Activated T-cell treated with anti-CD3 and anti-CD28 coated beads, Interleukin-2, amount 50 U/mL, for 48 hours (primary cell): ENCODE measurements at regions not wholly inside any gene's neighbourhood (a gene's known extent, or its start where the extent isn't known, plus 50 kb on each side); places are given as distances from the start of the nearest gene placed in this dataset.

Experiments
- DNase-seq, 2 experiments: peaks; one replicate each; pipeline ENCODE4 v3.0.0-alpha.2; 2020

GRCh38 chr6:113112086-113112485, 745.1 kb upstream of the MARCKS start:
- DNase-seq = no peak

DNA sequence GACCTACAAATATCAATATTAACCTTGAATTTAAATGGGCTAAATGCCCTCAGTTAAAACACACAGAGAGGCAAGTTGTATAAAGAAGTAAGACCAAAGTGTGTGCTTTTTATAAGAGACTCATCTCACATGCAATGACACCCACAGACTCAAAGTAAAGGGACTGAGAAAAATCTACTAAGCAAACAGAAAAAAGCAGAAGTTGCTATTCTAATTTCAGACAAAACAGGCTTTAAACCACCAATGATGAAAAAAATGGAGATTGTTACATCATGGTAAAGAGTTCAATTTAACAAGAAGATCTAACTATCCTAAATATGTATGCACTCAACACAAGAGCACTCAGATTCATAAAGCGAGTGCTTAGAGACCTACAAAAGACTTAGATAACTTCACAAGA, 741.9 kb upstream of the MARCKS start:
- no peak for DNase-seq

DNA sequence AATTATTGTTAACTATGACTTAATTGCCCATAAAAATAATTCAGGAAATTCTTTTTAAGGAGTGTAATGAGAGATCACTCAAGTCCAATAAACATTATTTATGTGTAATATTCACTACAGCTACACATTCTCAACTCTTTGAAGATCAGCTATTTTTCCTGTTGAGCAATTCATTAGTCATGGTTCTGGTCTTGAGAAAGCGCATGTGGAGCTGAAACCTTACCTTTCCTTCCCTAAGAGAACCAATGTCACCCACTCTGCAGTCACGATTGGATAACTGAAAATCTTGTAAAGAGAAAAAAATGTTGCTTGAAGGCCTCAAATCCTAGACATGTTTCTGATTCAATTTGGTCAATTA, 736.9 kb upstream of the MARCKS start:
- DNase-seq = no peak

DNA sequence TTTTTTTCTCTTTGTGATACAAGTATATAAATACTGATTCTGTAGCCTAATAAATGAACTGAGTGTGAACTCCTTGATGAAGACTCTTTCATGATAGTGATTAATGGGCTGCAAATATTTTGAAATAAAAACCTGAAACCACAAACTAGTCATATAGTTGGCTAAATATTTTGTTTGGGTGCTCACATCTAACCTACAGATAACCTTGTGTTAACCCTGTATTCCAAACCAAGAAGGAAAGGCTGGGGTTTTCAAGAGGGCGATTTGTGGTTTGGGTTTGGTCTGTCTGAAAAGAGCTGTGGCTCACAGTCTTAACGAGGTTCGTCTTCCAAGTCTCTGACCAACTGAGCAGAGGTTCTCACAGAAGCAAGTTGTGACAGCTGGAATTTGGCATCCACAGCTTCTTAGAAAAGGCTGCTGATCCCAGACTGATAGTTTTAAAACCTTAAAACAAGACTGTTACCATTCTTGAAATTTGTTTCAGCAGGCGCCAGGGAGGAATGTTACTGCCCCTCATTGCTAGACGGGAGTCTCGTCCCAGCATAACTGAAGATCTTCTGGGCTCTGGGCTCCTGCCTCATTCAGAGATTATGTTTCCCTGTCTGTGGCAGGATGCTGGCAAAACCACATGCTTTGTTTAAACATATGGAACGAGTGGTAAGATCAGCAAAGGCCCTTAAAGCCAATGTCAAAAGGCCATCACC, 736.4 kb upstream of the MARCKS start:
- no peak for DNase-seq

DNA sequence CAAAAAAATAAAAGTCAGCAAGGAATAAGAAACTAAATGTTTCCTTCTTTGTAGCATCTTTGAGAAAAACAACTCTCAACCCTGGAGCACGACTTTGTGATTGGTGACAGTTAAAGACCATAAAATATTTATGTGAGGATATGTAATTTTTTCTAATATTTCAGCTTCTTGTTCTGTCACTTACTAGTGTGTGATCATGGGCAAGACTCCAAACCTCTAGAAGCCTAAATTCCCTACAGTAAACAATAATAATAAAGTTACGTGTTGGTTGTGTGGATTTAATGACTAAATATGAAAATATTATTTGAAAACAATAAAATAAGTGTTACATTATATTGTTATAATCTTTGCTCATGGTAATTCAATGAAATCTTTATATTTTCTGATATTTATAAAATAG, 735.6 kb upstream of the MARCKS start:
- no peak for DNase-seq

DNA sequence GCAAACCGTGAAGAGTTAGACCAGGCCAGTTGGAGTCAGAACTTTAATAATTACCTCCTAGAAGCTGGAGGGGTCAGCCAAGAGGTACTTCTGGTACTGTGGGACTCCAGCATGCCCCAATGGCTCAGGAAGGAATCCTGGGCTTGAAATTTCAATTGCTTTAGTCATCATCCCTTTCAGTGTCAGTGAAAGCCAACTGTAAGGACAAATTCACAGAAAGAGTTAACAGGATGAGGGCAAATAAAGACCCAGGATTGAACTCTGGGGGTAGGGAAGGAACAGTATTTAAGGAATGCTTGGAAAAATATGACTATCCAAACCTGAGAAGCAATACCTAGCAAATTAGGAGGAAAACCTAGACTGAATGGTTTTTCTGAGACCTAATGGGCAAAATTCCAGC, 735.1 kb upstream of the MARCKS start:
- no peak for DNase-seq

GRCh38 chr6:113125626-113126025, 731.5 kb upstream of the MARCKS start:
- no peak for DNase-seq

DNA sequence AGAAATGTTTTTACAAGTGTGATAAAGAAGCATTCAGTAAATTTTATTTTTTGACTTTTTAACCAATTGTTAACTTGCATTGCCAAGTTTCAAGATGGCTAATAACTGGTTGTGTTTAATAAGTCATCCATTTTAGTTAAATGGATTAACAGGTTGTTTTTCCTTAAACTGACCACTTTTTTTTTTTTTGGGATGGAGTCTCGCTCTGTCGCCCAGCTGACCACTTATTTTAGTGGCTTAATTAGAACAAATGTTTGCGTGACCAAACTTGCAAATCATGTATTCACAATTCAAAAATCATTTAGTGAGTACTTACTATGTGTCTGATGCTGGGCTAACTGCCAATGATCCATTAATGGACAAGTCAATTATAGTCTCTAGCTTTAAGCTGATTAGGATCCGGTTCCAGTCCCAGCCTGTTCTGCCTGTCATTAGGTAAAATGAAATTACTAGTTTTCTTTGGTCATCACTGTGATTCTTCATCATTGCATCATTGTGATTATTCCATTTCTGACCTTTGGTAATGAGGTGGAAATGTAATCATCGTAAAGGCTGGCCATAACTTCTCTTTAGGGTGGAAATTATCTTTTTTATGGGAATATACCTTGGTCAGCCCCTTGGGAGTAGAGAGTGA, 729.2 kb upstream of the MARCKS start:
- no peak for DNase-seq

- DNase-seq = no peak
These were observed 728.5 kb upstream of the MARCKS start for GRCh38 chr6:113128661-113129060.

DNA sequence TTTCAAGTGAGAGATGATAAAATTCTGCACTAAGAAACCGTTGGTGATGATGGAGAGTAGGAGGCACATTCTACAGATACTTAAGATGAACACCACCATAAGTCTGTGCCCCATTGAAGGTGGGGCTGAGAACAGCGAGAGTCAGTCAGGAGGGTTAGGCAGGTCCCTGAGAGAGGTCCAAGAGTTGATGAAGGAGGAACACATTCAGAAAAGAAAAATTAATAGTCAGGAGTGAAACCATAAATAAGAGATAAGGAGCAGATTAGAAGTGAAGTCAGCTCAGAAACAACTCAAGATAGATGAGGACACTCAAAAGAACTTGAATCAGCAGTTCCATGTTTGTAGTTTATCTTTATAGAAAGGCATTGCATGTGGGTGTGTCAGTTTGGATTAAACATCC, 727.2 kb upstream of the MARCKS start:
- DNase-seq = no peak

GRCh38 chr6:113137426-113137825, 719.7 kb upstream of the MARCKS start:
- no peak for DNase-seq

DNA sequence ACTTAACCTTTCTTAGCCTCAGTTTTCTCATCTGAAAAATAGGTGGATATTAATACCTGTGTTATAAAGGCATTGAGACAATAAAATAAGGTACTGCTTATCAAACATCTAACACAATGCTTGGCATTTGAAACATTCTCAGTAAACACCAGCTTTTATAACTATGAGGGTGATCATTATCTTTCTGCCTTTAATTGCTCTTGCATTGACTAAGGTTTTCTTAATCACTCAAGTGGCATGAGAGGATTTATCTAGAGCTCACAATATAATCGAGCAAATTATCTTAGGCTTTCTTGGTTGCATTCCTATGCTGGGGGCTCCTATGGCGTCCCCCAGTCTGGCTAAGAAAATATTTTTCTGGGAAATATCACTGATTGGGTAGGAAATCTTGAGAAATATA, 716.4 kb upstream of the MARCKS start:
- no peak for DNase-seq

DNA sequence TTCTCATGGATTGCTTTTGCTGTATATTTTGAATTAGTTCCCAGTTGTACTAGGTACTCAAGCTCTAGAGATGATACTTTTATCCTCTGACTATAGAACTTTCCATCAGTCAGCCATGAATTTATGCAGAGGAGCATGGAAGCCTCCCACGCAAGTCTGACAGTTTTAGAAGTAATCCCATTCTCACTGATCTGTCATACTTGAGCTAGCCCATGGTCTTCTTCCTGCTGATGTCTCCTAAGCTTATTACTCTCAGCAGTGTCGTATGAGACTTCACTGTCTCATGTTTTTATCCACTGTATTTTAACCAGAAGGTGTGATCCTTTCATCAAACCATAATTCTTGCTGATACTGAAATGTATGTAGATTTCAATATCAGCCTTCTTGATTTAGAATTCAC, 715.2 kb upstream of the MARCKS start:
- no peak for DNase-seq

DNA sequence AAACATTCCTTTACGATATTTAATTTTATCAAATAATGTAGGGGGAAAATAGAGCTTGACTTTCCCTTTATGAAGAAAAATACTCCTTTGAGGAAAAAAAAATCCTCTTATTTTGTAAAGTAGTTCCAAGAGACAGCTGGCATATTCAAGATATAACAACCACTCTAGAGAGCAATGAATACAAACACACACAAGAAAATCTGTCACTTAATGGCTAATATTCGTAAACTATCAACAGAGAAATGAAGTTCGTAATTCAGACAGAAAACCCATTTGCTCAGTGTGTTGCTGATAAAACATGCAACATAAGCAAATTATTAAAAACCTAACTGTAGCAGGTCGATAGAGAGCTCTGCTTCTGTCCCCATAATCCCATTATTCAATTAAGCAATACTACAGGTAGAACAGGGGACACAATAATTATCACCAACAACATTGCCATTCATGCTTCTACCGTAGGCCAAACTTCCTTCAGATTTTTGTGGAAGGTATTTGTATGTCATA, 714.4 kb upstream of the MARCKS start:
- no peak for DNase-seq

- DNase-seq = no peak
These were observed 713.9 kb upstream of the MARCKS start for GRCh38 chr6:113143206-113143605.

- no peak for DNase-seq
These were observed 713.0 kb upstream of the MARCKS start for GRCh38 chr6:113144117-113144516.

- no peak for DNase-seq
These were observed 710.3 kb upstream of the MARCKS start for GRCh38 chr6:113146878-113147277.

GRCh38 chr6:113147544-113147943, 709.6 kb upstream of the MARCKS start:
- DNase-seq = no peak

- DNase-seq = no peak
These were observed 708.6 kb upstream of the MARCKS start for GRCh38 chr6:113148566-113148965.

GRCh38 chr6:113149511-113149910, 707.6 kb upstream of the MARCKS start:
- no peak for DNase-seq

DNA sequence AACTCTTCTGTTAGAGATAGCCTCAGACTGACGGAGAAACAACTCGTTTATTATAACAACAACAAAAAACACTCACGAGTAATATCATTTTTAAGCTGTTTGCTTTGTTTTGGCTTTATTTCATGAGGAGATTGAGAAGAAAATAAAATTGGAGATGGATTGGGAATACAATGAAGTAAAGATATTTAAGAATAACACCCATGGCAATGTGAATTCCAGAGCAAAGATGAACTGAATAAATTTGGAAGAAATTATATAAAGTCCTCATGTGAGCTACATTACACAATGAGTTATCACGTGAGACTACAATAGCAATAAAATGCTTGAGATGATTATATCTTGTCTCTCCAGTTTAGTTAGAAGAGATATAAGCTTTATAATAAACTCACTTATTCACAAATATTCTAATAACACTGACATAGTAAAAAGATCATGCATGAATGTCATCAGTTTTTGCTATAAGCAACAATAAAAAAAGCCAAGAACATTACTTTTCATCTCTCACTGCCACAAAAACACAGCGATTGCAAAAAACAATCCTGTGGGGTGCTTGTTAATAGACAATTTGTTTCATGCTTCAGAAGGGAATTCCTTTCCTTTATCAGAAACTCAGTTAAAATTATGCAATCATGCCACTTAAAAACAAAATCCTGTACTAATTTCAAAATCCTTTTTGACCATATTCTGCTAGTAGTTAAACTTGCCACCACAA, 696.7 kb upstream of the MARCKS start:
- DNase-seq = no peak

GRCh38 chr6:113161018-113161315, 696.2 kb upstream of the MARCKS start:
- no peak for DNase-seq

GRCh38 chr6:113162739-113163138, 694.4 kb upstream of the MARCKS start:
- no peak for DNase-seq

GRCh38 chr6:113168057-113168456, 689.1 kb upstream of the MARCKS start:
- DNase-seq = no peak
